CD4-positive, alpha-beta T cell treated with Interleukin-2 at 100 ng/mL for 4 hours (primary cell): ENCODE measurements at regions not wholly inside any gene's neighbourhood (a gene's known extent, or its start where the extent isn't known, plus 50 kb on each side); places are given as distances from the start of the nearest gene placed in this dataset.

Experiments used
- DNase-seq: peaks from one replicate; pipeline ENCODE4 v3.0.0-alpha.2; 2020; ENCODE audit warnings: low spot score

DNA sequence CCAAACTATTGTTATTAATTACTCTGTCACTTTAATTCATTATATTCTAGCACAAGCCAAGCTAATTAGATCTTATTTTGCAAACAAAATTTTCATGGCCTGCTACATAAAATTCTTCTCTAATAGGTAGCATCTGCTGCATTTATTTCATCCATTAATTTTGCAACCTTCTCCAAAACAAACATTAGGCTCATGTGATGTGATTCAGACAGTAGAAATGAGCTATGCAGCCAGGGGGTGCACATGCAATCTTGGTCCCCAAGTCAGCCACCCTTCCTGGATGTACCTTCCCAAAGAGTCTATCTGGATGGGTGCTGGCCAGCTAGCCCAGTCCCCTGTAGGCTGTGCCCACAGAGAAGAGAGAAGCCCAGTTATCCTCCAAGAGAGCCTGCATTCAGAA is 242.1 kb upstream of the OSR1 start:
- DNase-seq: no peak

DNA sequence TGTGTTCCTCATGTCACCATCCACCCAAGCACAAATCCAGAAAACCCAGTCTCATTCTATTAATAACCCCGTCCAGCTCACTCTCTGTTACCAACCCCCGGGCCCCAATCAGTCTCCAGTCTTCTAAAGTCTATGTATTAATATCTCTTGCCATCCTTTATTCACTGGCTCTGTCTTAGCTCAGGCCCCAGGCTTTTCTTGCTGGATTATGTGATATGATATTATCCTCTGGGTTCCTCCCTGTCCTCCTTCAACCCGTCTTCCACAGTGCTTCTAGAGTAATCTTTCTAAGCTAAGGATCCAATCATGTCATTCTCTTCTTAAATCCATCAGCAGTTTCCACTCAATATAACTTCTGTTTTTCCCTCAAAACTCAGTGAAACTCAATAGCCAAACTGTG is 240.5 kb upstream of the OSR1 start:
- DNase-seq: no peak

DNA sequence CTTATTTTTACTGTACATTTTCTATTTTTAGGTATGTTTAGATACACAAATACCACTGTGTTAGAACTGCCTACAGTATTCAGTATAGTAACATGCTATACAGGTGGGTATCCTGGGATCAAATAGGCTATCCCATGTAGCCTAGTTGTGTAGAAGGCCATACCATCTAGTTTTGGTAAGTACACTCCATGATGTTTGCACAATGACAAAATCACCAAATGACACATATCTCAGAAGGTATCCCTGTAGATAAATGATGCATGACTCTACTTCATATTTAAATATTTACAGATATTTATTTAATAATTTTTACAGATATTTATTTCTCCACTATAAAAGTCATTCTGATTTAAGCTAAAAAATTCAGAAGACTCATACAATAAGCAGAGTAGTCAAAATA is 233.8 kb upstream of the OSR1 start:
- DNase-seq: no peak

DNA sequence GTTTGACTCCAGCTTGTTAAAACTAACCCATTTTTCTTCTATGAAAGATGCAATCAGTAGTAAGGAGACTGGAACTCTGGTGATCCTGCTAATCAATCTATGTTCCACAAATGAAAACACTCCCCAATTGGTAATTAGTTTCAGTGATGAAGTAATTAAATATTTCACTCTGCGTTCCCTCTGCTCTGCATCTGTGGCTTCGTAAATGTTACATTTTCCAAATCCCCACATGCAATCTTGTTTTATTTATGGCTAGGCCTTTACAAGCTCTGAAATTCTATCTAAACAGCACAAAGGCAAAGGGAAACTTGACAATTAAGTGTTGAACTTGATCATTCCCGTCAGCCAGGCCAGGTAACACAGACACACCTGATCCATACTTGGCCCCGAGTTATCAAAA is 231.4 kb upstream of the OSR1 start:
- no peak for DNase-seq

DNA sequence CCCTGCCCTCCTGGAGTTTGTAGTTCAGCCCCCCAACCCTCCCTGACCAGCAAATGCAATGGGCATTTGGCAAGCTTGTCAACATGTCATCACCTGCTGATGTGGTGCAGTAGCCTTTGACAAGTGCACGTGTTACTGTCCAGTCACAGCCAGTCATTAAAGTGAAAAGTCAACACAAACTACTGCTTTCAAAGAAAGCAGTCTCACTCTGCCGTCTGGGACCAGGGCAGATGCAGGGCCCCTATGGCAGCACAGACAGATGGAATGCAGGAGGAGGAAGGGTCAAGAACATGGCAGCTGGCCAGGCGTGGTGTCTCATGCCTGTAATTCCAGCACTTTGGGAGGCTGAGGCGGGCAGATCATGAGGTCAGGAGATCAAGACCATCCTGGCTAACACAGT is 222.4 kb upstream of the OSR1 start:
- no peak for DNase-seq

DNA sequence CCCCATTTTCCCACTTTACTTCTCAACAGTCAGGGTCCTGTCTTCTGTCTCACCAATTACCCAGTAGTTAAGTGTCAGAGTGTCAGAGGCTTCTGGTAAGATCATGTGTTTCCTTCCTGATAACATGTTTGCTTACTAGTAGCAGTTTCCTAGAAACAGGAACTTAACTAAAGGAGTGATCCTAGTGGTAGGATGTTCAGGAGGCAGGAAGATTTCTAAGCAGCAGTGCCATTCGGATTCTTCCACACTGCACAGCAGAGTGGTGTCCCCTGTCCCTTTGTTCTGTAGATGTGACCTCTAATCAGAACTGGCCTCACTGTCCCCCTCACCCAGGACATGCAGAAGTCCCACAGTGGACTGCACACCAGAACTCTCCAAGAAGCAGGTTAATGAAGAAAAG is 221.8 kb upstream of the OSR1 start:
- no peak for DNase-seq

DNA sequence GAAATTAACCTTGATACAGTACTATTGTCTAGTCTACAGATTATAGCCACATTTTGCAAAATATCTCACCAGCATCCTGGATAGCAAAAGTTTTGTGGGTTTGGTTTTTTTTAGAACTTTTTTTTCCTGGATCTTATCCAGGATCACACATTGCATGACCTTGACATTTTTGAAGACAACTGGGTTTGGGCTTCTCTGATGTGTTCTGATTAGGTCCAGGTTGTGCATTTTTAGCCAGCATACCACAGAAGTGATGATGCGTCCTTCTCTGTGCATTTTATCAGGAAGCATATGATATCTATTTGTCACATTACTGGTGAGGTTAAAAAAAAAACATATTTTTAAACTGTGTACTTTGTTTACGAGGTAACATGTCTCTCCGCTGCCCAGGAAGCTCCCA is 221.0 kb upstream of the OSR1 start:
- no peak for DNase-seq

DNA sequence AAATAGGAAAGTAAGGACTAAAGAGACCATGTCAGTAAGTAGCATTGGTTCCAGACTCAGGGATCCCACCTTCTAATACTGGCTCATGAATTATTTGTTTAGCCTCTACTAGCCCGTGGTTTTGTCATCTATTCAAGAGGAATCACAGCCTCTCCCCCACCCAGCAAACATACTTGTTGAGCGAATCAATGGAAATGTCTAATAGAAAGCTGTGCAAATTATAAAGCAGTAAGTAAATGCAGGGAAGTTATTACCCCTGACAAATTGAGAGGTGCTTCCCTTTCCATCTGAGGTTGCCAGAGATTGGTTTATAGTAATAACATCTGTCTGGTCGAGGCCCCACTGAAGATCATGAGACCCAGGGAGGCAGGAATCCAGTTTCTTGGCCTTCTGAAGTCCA is 219.3 kb upstream of the OSR1 start:
- no peak for DNase-seq

DNA sequence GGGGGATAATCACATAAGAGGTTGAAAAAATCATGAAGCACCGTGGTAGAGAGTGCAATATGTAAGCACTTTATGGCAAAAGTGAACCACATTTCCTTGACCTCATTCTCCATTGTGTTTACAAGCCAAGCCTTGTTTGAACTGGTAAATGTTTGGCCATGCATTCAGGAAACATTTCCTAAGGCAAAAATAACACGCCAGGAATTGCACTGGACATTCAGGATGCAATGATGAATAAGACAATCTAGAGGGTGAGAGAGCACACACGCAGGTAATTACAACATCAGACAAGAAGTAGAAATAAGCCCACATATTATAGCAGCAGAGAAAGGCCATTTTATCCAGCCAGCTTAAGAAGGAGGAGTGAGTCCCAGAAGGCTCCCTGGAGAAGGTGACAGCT is 218.0 kb upstream of the OSR1 start:
- no peak for DNase-seq

DNA sequence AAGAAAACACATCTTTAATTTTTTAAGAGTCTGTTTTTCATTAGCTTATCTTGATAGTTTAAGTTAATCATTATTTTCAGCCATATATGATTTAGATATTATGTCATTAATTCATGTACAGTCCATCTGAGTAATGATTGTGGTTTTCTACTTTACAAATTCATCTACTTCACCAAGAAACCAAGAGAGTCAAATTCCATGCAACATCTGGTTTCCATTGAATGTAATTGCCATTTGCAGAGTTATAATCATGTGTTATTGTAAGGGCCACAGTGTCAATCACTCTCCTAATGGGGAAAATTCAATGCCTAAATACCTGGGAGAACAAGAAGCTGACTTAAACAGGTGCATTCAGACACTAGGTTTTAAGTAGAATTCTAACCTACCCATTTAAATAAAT is 217.2 kb upstream of the OSR1 start:
- no peak for DNase-seq

DNA sequence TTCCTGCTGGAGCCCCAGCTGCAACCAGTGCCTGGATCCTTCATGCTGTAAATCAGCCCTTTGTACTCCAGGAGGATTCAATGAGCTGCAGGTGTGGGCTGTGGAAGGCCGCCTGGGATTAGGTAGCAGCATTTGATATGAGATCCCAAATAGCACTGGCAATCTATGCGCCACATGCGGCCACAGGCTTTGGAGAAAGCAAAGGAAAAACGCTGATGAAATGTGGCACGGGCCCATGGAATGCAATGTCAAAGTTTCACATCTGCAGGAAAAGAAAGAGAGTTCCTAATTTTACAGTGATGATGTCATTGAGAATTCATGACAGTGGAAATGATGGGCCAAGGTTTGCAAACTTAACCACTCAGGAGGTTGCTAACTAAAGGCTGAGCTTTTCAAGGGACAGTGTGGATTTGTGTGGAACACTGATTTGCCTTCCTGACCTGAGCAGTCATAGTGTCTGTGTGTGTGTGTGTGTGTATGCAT is 216.4 kb upstream of the OSR1 start:
- no peak for DNase-seq

DNA sequence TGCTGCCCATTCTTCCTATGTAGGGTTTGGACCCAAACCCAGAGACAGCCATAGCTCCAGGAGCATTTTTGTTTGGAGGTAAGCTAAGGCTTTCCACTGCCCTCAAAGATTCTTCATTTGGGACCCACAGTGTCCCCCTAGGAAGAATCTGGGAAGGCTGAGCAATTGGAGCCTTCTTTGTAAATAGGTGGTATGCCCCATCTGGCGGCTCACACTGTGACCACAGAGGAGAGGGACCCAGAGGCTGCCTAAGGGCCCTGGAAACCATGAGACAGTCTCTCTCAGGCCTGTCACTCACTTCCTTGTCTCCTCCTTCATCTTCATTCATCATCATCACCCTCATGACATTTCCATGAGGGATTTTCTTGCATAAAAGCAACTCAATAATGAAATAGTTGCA is 215.4 kb upstream of the OSR1 start:
- no peak for DNase-seq

DNA sequence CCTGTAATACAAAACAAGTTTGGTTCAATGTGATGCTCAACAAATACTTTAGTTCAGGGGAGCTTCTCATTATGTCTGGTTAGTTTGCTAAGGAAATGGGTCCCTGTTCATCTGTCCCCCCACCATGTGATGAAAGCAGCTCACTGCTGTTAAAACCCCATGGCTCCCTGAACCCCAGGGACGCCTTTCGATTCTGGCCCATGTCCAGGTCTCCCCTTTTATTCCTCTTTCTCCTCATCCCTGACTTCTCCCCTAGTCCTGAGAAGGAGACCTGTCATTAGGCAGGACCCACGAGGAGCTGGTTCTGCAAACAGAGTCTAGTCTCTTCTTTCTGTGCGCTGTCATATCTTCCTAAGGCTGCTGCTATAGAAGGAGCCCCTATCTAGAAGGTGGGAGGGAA is 213.3 kb upstream of the OSR1 start:
- DNase-seq: no peak

DNA sequence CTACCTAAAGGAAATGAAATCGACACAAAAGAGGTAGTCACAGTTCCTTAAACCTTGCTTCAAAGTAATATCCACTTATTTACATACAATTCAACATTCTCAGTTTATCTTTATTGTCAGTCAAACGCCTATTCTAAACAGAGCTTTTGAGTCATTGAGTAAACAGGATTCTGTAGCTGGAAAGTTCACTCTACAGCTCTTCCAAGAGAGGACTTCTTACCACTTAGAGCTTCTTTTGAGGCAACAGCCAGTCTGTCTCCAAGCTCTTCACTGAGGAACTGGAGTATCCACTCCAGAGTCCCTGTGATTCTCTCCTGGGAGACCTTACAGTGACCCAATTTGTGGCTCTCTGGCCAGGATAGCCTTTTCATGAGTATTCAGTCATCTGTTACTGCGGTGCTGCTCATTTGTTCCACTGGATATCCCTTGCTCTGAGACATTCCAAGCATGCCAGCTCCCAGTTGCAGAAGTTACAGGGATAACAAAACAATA is 210.9 kb upstream of the OSR1 start:
- DNase-seq: no peak

DNA sequence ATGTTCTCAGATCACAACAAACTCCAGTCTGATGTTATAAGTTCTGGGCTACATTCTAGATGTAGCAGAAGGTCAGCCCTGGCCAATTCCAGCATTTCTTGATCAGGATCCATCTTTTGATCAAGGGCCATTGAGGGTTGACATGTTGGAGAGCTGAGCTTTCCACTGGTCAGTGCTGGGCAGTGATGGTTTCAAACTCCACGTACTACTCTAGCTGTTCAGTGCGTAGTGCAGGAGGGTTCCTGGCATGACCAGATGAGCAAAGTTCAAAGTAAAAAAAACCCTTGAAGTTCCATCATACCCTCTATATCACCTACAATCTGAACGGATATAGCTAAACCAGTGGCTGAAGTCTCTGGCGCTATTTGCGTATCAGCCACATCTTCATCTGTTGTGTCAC is 210.4 kb upstream of the OSR1 start:
- no peak for DNase-seq

DNA sequence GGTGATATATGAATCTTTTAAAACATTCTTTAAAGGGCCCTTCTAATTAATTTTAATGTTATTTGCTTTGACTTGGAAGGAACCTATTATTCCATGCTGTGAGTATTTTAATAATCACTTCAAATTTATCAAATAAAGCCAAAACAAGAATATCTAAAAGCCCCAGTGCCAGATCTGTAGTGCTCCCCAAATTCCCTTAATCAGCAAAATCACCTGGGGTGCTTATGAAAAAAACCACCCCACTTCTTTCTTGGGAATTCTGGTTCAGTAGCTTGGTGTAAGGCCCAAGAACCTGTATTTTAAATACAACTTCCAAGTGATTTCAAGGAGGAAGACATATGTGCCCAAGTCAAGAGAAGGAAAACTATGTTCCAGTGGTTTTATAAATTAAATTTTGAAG is 202.4 kb upstream of the OSR1 start:
- DNase-seq: no peak

DNA sequence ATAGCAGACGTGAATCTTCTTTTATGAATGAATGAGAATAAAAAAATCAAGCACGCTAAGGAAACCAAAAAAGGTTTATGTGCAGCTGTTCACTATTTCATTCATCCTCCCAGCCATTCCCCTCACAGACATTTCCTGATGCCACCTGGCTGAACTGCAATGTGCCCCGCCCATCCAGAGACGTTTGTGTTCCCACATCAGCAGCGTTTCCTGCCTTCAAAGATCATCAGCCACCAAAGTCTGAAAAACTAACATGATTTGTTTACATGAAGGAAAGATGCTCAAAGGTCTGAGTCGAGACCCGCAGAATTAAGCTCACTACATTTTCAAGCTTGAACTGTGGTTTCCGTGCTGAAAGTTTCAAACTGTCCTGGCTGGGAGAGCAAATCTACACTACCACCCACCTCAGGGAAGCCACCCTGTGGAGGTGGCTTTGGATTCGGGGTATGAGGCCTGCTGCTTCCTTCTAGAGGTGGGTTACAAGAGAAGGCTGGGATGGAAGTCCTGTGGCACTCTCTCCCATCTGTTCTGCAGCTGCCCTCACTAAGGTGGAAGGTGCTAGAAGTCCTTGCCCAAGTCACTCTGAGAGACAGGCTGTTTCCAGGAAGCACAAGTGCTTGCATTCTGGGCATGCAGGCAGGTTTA is 201.3 kb upstream of the OSR1 start:
- no peak for DNase-seq

DNA sequence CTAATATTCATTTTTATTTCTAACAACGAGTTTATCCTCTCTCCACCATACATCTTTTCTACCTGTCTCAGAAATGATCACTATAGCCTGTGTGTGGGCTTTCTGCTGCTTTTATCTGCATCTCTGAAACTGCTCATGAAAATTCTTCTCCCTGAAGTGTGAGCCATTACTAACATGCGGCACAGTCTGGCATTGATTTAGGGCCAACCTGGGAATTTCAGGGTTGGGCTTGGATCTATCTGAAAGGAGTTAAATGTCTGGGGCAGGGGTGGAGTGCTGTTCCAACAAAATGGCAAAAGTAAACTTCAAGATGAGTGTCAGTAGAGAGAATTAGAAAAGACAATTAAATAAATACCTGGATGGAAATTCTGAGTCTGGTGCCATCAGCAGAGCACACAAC is 198.2 kb upstream of the OSR1 start:
- no peak for DNase-seq

DNA sequence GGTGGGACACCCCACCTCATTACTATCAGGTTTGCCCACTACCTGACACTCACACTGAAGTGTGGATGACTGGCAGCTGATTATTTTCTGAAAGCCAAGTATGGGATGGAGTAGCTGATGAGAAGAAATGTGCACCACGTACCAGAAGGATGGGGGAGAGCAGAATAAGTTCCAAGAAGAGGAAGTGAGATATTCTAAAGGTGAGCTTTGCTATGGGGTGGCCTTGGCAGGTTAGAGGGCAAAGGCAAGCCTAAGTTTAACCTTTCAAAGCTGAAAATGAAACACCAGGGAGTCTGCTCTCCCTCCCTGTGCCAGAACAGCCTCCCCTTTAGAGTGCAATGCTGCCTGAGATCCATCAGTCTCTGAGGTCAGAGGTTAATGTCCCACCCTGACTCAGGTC is 196.1 kb upstream of the OSR1 start:
- DNase-seq: no peak

DNA sequence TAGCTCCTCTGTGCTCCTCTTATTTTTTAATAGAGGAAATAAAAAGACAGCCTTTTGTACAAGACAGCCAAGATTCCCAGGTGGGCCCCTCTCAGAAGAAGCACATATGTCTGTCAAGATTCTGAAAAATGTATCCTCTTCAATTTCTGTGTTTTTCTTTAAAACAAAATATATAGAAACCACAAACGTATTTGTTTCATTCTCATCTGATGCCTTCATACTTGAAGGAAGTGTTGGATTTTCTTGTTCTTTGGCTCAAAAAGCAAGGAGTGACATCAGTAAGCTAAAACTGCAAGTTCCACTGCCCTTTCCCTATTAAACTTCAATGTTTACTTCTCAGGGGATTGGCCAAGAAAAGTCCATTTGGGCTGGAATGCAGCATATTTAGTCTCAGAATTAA is 193.8 kb upstream of the OSR1 start:
- no peak for DNase-seq

DNA sequence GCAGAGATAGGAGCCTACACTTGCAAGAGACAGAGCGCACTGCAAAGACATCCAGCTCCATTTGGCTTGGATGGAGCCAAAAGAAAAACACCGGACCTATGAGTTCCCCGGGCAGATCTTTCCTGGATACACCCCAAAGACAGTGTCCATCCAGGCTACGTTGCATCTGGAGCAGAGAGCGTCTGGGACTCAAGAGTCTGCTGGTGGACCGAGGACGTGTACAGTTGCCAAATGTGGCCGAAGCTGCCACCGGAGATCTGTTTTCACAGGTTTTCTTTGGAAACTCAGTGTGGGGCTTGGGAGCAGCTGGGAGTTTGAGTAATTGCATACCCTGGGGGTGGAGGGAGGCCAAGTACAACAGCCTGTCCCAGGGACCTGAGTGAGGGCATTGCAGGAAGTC is 192.3 kb upstream of the OSR1 start:
- DNase-seq: no peak

DNA sequence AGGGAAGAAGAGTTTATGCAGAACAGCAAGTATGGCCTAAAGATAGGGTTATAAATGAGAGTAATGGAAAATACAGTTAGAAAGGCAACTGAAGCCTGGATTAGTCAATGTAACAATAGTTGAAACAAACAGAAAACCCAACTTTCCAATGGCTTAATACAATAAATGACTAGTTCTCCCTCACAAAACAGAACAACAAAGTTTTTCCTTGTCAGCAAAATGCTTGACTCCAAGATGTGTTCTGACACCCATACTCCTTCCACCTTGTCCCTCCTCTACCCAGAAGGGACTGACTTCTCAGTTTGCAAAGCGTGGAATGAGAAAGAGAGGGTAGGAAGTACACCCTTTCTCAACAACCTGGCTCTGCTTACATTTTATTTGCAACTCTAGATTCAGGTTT is 191.4 kb upstream of the OSR1 start:
- no peak for DNase-seq

DNA sequence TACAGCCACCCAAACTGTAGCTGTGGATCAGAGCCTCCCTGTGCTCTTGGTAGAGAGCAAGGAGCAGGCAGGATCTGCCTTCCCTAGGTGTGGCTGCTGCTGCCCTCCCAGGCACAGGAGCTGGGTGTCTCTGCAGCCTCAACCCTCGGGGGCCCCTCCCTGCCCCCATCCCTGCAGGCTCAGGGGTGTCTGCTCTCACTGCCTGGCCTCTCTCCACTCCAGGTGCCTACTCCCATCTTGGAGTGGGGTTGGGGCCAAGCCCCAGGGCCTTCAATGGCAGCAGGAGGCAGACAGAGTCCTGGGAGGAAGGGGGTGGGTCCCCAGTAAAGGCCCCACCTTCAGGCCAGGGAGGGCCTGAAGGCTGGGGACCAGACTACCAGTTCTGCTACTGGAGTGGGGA is 189.7 kb upstream of the OSR1 start:
- DNase-seq: no peak

DNA sequence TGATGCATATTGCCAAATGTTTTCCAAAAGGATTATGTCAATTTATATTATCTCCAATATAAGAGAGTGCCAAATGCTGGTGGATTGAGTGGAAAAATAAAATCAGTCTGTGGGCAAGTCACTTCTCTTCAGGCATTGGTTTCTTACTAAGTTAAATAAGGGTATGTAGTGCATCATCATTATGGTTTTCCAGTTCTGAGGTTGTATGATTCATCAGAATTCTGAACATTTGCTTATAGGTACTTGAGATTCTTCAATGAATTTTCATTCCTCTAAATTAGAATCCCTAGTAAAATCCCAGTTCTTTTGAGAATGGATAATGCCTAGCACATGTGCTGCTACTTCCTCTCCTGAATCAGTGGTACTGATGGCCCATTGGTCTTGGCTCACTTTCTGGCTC is 188.9 kb upstream of the OSR1 start:
- DNase-seq: no peak

DNA sequence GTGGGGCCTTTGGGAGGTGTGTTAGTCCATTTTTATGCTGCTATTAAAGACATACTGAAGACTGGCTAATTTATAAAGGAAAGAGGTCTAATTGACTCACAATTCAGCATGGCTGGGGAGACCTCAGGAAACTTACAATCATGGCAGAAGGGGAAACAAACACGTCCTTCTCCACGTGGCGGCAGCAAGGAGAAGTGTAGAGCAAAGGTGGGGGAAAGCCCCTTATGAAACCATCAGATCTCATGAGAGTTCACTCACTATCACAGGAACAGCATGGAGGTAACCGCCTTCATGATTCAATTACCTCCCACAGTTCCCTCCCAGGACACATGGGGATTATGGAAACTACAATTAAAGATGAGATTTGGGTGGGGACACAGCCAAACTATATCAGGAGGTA is 187.1 kb upstream of the OSR1 start:
- no peak for DNase-seq
